Osteocyte (in vitro differentiated cells): ENCODE measurements at regions not wholly inside any gene's neighbourhood (a gene's known extent, or its start where the extent isn't known, plus 50 kb on each side); places are given as distances from the start of the nearest gene placed in this dataset.

ENCODE experiments used
- DNase-seq: peaks from one replicate; pipeline ENCODE4 v3.0.0; 2021; ENCODE audit warnings: mixed read lengths; ENCODE audit not compliant: unreplicated experiment; ENCODE audit errors: extremely low spot score
- H3K27ac Mint-ChIP-seq: one replicate; pipeline ENCODE4 v1.8.0; 2021; ENCODE audit warnings: mild to moderate bottlenecking, mixed read lengths; ENCODE audit not compliant: unreplicated experiment
- H3K27me3 Mint-ChIP-seq: one replicate; pipeline ENCODE4 v1.8.0; 2021; ENCODE audit warnings: mixed read lengths; ENCODE audit not compliant: unreplicated experiment
- H3K36me3 Mint-ChIP-seq: one replicate; pipeline ENCODE4 v1.8.0; 2021; ENCODE audit warnings: mixed read lengths; ENCODE audit not compliant: unreplicated experiment
- H3K4me1 Mint-ChIP-seq: one replicate; pipeline ENCODE4 v1.8.0; 2021; ENCODE audit warnings: mixed read lengths; ENCODE audit not compliant: unreplicated experiment
- H3K4me3 Mint-ChIP-seq: one replicate; pipeline ENCODE4 v1.8.0; 2021; ENCODE audit warnings: mild to moderate bottlenecking, moderate library complexity, mixed read lengths; ENCODE audit not compliant: unreplicated experiment
- H3K9me3 Mint-ChIP-seq: one replicate; pipeline ENCODE4 v1.8.0; 2021; ENCODE audit warnings: mixed read lengths; ENCODE audit not compliant: unreplicated experiment
- CTCF ChIP-seq: fragments of 200-600 bp; sonication (generic); IDR thresholded peaks from 2 replicates; pipeline ENCODE4 v1.5.0; 2021; ENCODE audit warnings: antibody characterized with exemption, mild to moderate bottlenecking, moderate library complexity

DNA sequence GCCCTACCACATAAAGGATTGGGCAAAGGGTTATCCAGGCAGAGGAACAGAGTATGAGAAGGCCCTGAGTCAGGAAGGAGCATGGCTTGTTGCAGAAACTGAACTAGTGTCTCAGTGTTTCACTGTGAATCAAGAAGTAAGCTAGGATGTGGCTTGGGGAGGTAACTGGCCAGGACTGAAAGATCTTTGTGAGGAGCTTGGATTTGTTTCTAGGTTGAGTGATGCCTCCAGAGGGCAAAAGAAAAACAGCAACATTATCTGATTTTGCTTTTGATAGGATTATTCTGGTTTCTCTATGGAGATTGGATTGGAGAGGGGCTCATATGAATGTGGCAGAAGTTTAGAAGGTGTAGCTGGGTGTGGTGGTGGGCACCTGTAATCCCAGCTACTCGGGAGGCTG is 137.9 kb upstream of the HDAC9 start:
- TF ChIP-seq CTCF: peak; percentile 37
- Mint-ChIP-seq H3K9me3 (no peaks in the 10 kb centered on the region), H3K4me3 (no peak overlapping the region), H3K27ac (no peak overlapping the region), H3K4me1 (peaks cover 6% of the 10 kb centered on the region), H3K36me3 (no peaks in the 10 kb centered on the region), H3K27me3 (no peaks in the 10 kb centered on the region)
- no peak for DNase-seq

DNA sequence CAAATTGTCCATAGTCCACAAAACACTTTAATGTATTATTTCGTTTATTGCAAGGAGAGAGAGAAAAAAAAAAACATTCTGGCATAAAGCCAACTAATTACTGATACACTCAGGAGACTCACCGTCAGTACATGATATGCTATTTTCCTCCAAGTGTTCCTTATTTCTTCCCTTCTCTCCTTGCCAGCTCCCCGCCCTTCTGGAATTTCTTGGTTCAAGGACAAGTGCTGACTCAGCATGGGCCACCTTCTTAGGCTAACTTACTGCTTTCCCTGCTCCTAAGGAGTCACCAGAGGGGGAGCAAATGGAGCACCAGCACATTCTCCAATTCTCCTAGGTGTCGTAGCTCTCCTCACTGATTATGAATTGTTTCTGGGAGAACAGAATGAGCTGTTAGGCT is 133.8 kb upstream of the HDAC9 start:
- no peaks in the 10 kb centered on the region for H3K4me1 Mint-ChIP-seq
- no peaks in the 10 kb centered on the region for H3K27me3 Mint-ChIP-seq
- no peak overlapping the region for H3K27ac Mint-ChIP-seq
- TF ChIP-seq CTCF: no peak
- H3K36me3 Mint-ChIP-seq: no peaks in the 10 kb centered on the region
- H3K9me3 Mint-ChIP-seq: no peaks in the 10 kb centered on the region
- no peak for DNase-seq
- no peak overlapping the region for H3K4me3 Mint-ChIP-seq

- H3K36me3 Mint-ChIP-seq: no peaks in the 10 kb centered on the region
- no peak overlapping the region for H3K4me3 Mint-ChIP-seq
- no peaks in the 10 kb centered on the region for H3K27me3 Mint-ChIP-seq
- H3K27ac Mint-ChIP-seq: no peak overlapping the region
- no peaks in the 10 kb centered on the region for H3K4me1 Mint-ChIP-seq
- no peak for TF ChIP-seq CTCF
- H3K9me3 Mint-ChIP-seq: no peaks in the 10 kb centered on the region
- DNase-seq: no peak
These were observed 131.7 kb upstream of the HDAC9 start for GRCh38 chr7:18363751-18364380.

DNA sequence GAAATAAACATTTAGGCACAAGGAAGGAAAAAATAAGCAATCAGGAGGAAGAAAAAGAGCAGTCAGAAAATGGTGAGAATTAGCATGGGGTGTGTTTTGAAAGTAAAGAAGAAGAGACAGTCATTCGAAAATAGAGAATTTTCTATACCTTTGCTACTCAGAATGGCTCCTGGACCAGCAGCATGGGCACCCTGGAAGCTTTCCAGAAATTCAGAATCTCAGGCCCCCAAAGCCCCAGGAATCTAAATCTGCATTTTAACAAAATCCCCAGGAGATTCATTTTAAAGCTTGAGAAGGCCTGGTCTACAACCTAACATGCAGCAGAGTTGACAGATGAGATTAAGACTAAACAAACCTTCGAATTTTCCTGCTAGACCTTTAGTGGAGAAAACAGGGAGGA is 131.2 kb upstream of the HDAC9 start:
- no peaks in the 10 kb centered on the region for H3K4me1 Mint-ChIP-seq
- DNase-seq: no peak
- H3K27me3 Mint-ChIP-seq: no peaks in the 10 kb centered on the region
- no peaks in the 10 kb centered on the region for H3K36me3 Mint-ChIP-seq
- no peaks in the 10 kb centered on the region for H3K9me3 Mint-ChIP-seq
- no peak overlapping the region for H3K4me3 Mint-ChIP-seq
- no peak overlapping the region for H3K27ac Mint-ChIP-seq
- TF ChIP-seq CTCF: no peak

DNA sequence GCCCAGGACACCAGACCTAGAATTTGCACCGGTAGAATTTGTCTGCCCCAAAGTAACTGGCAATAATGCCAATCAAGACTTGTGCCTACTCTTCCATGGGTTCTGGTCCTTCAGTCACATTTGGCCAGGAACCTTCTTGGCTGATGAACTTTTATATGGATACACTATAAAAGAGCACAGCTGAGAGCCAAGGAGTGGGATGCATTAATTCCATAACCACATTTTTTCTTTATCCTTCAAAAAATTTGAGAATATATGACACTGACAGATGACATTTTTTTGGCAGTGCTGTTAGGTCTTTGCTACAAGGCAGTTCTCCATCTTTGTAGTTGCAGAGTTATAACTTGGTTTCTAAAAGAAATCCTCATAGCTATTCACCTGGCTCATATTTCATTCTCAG is 129.2 kb upstream of the HDAC9 start:
- H3K27me3 Mint-ChIP-seq: no peaks in the 10 kb centered on the region
- no peaks in the 10 kb centered on the region for H3K36me3 Mint-ChIP-seq
- H3K4me3 Mint-ChIP-seq: no peak overlapping the region
- H3K4me1 Mint-ChIP-seq: no peaks in the 10 kb centered on the region
- H3K9me3 Mint-ChIP-seq: no peaks in the 10 kb centered on the region
- H3K27ac Mint-ChIP-seq: no peak overlapping the region
- DNase-seq: no peak
- no peak for TF ChIP-seq CTCF
